ENCODE measurements at regions not wholly inside any gene's neighbourhood (a gene's known extent, or its start where the extent isn't known, plus 50 kb on each side); places are given as distances from the start of the nearest gene placed in this dataset.

GRCh38 chr6:15864708-15865062 lies 201.9 kb upstream of the DTNBP1 start:
- H3F3A ChIP-seq (replicated peaks; ENCODE audit: insufficient read depth): no peaks in the 10 kb centered on the region
- ChIA-PET CTCF (interaction anchor here (1.0 to 1.4 kb wide), 3 partner anchors 11 to 264 kb away, joined by 3 to 5 read pairs (median 4); partner anchors contain the start of gene MYLIP), POLR2A (no interaction called here)

More at GRCh38 chr6:15864708-15865062, 201.9 kb upstream of the DTNBP1 start:
- no peaks in the 10 kb centered on the region for H3K27me3 ChIP-seq (ENCODE audit: insufficient read depth)
- no peaks in the 10 kb centered on the region for H4K20me1 ChIP-seq (ENCODE audit: insufficient read depth)
- H3K9me3 ChIP-seq: no peaks in the 10 kb centered on the region
- H3K9me2 ChIP-seq: no peaks in the 10 kb centered on the region
- no peaks in the 10 kb centered on the region for H3K36me3 ChIP-seq (replicated peaks in 1 of 2; ENCODE audit: control insufficient read depth in 1 of 2, insufficient read depth in 2 of 2, low read length in 1 of 2)
- no peak overlapping the region for H3K4me3 ChIP-seq (ENCODE audit: low read depth in 2 of 2, low read length in 1 of 2)
- no peak overlapping the region for H2AFZ ChIP-seq (ENCODE audit: low read depth)
- H3K4me1 ChIP-seq (ENCODE audit: control insufficient read depth in 1 of 2, insufficient read depth in 2 of 2, low read depth in 1 of 2, low read length in 1 of 2): no peaks in the 10 kb centered on the region
- H3K9ac ChIP-seq: no peak overlapping the region; the same call in 1 of the 2 replicates
- H3K79me2 ChIP-seq (ENCODE audit: insufficient read depth): no peaks in the 10 kb centered on the region
- DNase-seq: no peak
- H3K27ac ChIP-seq (ENCODE audit: low read depth in 2 of 2, low read length in 1 of 2): no peak overlapping the region
- TF ChIP-seq CHD2 (IDR thresholded peaks at IDR 0.05; ENCODE audit: low read length, partially characterized antibody) (no peak), ELF1 (IDR thresholded peaks at IDR 0.05) (no peak), TCF12 (IDR thresholded peaks at IDR 0.05) (no peak), CTCF (IDR thresholded peaks at IDR 0.05) (no peak), GATA2 (CRISPR knock-in tag; IDR thresholded peaks at IDR 0.05) (no peak), USF2 (IDR thresholded peaks at IDR 0.05; ENCODE audit: borderline replicate concordance, low read depth, low read length) (no peak), MAX (IDR thresholded peaks at IDR 0.05; ENCODE audit: low read depth) (no peak), USF1 (IDR thresholded peaks at IDR 0.05; ENCODE audit: borderline replicate concordance, low read depth) (no peak), JUND (IDR thresholded peaks at IDR 0.05) (no peak), NFIC (IDR thresholded peaks at IDR 0.05; ENCODE audit: borderline replicate concordance) (no peak), RFX5 (IDR thresholded peaks at IDR 0.05; ENCODE audit: low read length) (no peak), FOSL2 (IDR thresholded peaks at IDR 0.05; ENCODE audit: borderline replicate concordance, low read depth) (no peak), PBX3 (IDR thresholded peaks at IDR 0.05) (no peak), FOXJ3 (CRISPR knock-in tag; IDR thresholded peaks at IDR 0.05) (no peak), REST (IDR thresholded peaks at IDR 0.05; ENCODE audit: low read depth, low read length) (no peak), EP300 (IDR thresholded peaks at IDR 0.05; ENCODE audit: borderline replicate concordance in 1 of 2, low read depth in 1 of 2, low read length in 1 of 2) (no peak), YY1 (IDR thresholded peaks at IDR 0.05; ENCODE audit: low read depth) (no peak)
- no peak overlapping the region for H3K4me2 ChIP-seq
